Kidney (tissue), 13 donors: ENCODE measurements at regions not wholly inside any gene's neighbourhood (a gene's known extent, or its start where the extent isn't known, plus 50 kb on each side); places are given as distances from the start of the nearest gene placed in this dataset.

Experiments used
- DNase-seq, 5 donors: peaks; one replicate each; pipeline ENCODE4 v3.0.0-alpha.2; 2013 to 2020
- FAIRE-seq: peaks from 2 replicates; lab custom pipeline; 2012; peaks lifted over from hg19 to GRCh38; lab: Jason Lieb, UNC
- H3K27ac ChIP-seq, 2 donors: one replicate each; pipeline ENCODE4 v1.7.0; 2013; ENCODE audit warnings: low read depth in 2 of 2, low read length in 2 of 2, inconsistent platforms in 1 of 2
- H3K27me3 ChIP-seq: one replicate; pipeline ENCODE4 v1.7.1; 2013; ENCODE audit warnings: low read length, inconsistent platforms; ENCODE audit not compliant: control insufficient read depth, insufficient read depth
- H3K36me3 ChIP-seq, 3 donors: one replicate each; pipeline versions ENCODE4 v1.7.0 to v1.7.1; 2013; ENCODE audit warnings: low read length in 3 of 3, control low read depth in 1 of 3, inconsistent platforms in 1 of 3; ENCODE audit not compliant: insufficient read depth in 3 of 3, control insufficient read depth in 2 of 3
- H3K4me1 ChIP-seq, 3 donors: one replicate each; pipeline versions ENCODE4 v1.7.0 to v1.7.1; 2013; ENCODE audit warnings: low read length in 3 of 3, inconsistent platforms in 1 of 3, low read depth in 1 of 3; ENCODE audit not compliant: control insufficient read depth in 2 of 3, insufficient read depth in 2 of 3
- H3K4me3 ChIP-seq, 3 donors: one replicate each; pipeline versions ENCODE4 v1.7.0 to v1.8.1; 2013; ENCODE audit warnings: low read length in 3 of 3, control low read depth in 1 of 3, inconsistent platforms in 1 of 3
- H3K9ac ChIP-seq, 3 donors: one replicate each; pipeline versions ENCODE4 v1.7.0 to v1.7.1; 2013; ENCODE audit warnings: low read length in 3 of 3, control low read depth in 1 of 3, inconsistent platforms in 1 of 3
- H3K9me3 ChIP-seq, 3 donors: one replicate each; pipeline versions ENCODE4 v1.7.0 to v1.7.1; 2013; ENCODE audit warnings: low read length in 3 of 3, control low read depth in 1 of 3, inconsistent platforms in 1 of 3; ENCODE audit not compliant: control insufficient read depth in 2 of 3, insufficient read depth in 1 of 3
- CTCF ChIP-seq: IDR thresholded peaks from 3 replicates; pipeline ENCODE4 v1.5.1; 2012; ENCODE audit warnings: mild to moderate bottlenecking, moderate library complexity, borderline replicate concordance; ENCODE audit not compliant: insufficient read depth; ENCODE audit errors: extremely low read depth
- intact Hi-C: fragments of 100-400 bp; cut with DNase I; formaldehyde crosslinking; loops from one replicate; pipeline ENCODE4 v1.11.1; 2022
- donor health status: control.
- donor health status: control.
- donor health status: control.
- donor health status: control.
- donor health status: control.
- donor health status: DM: yes; HTN: yes; CAD: no.
- donor health status: Normal renal cell carcinoma (clear cell type).

GRCh38 chr6:133774356-133774755 lies 114.6 kb upstream of the TCF21 start:
- FAIRE-seq = no peak

GRCh38 chr6:133778414-133779130 lies 110.3 kb upstream of the TCF21 start:
- no peak overlapping the region for H3K9ac ChIP-seq
- no peaks in the 10 kb centered on the region for H3K9me3 ChIP-seq
- no peaks in the 10 kb centered on the region for H3K27me3 ChIP-seq
- FAIRE-seq = peak; percentile 72
- no peak overlapping the region for H3K27ac ChIP-seq
- TF ChIP-seq CTCF = no peak
- intact Hi-C loops = no loop called here
- H3K4me3 ChIP-seq = no peak overlapping the region
- H3K4me1 ChIP-seq = no peaks in the 10 kb centered on the region
- no peaks in the 10 kb centered on the region for H3K36me3 ChIP-seq
- peak in 1 of 5 donors; percentile 52 for DNase-seq

More at GRCh38 chr6:133774356-133774755, 114.6 kb upstream of the TCF21 start:
- H3K9me3 ChIP-seq = no peaks in the 10 kb centered on the region
- TF ChIP-seq CTCF = no peak
- intact Hi-C loops = no loop called here
- H3K4me3 ChIP-seq = no peak overlapping the region
- H3K27me3 ChIP-seq = no peaks in the 10 kb centered on the region
- H3K36me3 ChIP-seq = no peaks in the 10 kb centered on the region
- no peak overlapping the region for H3K9ac ChIP-seq
- no peak overlapping the region for H3K27ac ChIP-seq
- no peaks in the 10 kb centered on the region for H3K4me1 ChIP-seq
- DNase-seq = no peak

GRCh38 chr6:133779916-133780695 lies 108.8 kb upstream of the TCF21 start:
- Histone ChIP-seq H3K9ac (no peak overlapping the region), H3K27me3 (no peaks in the 10 kb centered on the region), H3K27ac (no peak overlapping the region), H3K4me1 (peaks cover 0 to under 1% (median 0%) of the 10 kb centered on the region in 3 donors), H3K36me3 (no peaks in the 10 kb centered on the region), H3K9me3 (no peaks in the 10 kb centered on the region), H3K4me3 (no peak overlapping the region)
- TF ChIP-seq CTCF = no peak
- DNase-seq (no peak), FAIRE-seq (no peak)
- intact Hi-C loops = no loop called here
